OCI-LY7 (cell line): ENCODE measurements at regions not wholly inside any gene's neighbourhood (a gene's known extent, or its start where the extent isn't known, plus 50 kb on each side); places are given as distances from the start of the nearest gene placed in this dataset.

Experiments
- EZH2phosphoT487 ChIP-seq: fragments of 200-600 bp; sonication (generic); IDR thresholded peaks from 2 replicates; pipeline ENCODE4 v1.6.1; 2018; ENCODE audit warnings: low read depth, borderline replicate concordance, mild to moderate bottlenecking, mixed run types, antibody characterized with exemption, low read length, moderate library complexity, mixed read lengths
- TF ChIP-seq, protein P1 (sequence below): fragments of 200-600 bp; sonication (generic); conservative IDR thresholded peaks from 2 replicates; pipeline ENCODE4 v1.5.1; 2014; ENCODE audit warnings: mild to moderate bottlenecking, antibody characterized with exemption, low read length, moderate library complexity, mixed read lengths

DNA sequence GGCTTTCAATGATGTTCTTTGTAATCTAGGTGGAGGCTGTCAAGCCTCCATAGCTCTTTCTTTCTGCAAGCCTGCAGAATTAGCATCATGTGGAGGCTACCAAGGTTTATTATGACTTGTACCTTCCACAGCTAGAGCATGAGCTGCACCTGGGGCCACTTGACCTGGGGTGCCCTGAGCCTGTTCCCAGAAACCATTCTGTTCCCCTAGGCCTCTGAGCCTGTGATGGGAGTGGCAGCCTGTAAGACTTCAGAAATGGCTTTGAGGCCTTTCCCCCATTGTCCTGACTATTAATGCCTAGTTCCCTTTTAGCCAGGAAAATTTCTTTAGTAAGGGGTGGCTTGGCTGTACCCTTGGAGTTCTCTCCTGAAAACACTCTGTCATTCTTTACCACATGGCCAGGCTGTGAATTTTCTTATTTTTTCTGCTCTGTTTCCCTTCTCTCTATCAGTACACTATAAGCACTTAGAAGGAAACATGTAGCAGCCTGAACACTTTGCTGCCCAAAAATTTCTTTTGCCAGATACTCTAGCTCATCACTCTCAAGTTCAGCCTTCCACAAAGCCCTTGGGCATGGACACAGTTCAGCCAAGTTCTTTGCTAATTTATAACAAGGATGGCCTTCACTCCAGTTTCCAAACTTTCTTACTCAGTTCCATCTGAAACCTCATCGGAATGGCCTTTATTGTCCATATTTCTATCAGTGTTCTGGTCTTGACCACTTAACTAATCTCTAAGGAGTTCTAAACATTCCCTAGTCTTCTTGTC, 61.4 kb upstream of the NR3C1 start:
- TF ChIP-seq, protein P1, sequence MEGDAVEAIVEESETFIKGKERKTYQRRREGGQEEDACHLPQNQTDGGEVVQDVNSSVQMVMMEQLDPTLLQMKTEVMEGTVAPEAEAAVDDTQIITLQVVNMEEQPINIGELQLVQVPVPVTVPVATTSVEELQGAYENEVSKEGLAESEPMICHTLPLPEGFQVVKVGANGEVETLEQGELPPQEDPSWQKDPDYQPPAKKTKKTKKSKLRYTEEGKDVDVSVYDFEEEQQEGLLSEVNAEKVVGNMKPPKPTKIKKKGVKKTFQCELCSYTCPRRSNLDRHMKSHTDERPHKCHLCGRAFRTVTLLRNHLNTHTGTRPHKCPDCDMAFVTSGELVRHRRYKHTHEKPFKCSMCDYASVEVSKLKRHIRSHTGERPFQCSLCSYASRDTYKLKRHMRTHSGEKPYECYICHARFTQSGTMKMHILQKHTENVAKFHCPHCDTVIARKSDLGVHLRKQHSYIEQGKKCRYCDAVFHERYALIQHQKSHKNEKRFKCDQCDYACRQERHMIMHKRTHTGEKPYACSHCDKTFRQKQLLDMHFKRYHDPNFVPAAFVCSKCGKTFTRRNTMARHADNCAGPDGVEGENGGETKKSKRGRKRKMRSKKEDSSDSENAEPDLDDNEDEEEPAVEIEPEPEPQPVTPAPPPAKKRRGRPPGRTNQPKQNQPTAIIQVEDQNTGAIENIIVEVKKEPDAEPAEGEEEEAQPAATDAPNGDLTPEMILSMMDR, result no peak
- no peak for TF ChIP-seq EZH2phosphoT487
